ENCODE measurements at regions not wholly inside any gene's neighbourhood (a gene's known extent, or its start where the extent isn't known, plus 50 kb on each side); places are given as distances from the start of the nearest gene placed in this dataset.

GRCh38 chr1:29762635-29763034, 526.3 kb downstream of the PTPRU start:
- TF ChIP-seq POLR2A (IDR thresholded peaks at IDR 0.05; ENCODE audit: low read length), result no peak
- TF ChIP-seq GATA1 (IDR thresholded peaks at IDR 0.05; ENCODE audit: low read depth, low read length), result no peak

All from erythroblast (primary cell).